NK-92 treated with Interleukin-12 subunit alpha and Interleukin-12 subunit beta, amount 100 ng/mL, for 24 hours (cell line): ENCODE measurements at regions not wholly inside any gene's neighbourhood (a gene's known extent, or its start where the extent isn't known, plus 50 kb on each side); places are given as distances from the start of the nearest gene placed in this dataset.

Source experiments
- DNase-seq: peaks from one replicate; lab custom pipeline; 2025; lab: John Stamatoyannopoulos, UW

GRCh38 chr17:79470754-79471153, 140.1 kb downstream of the RBFOX3 start:
- no peak for DNase-seq

GRCh38 chr17:79469646-79470045, 141.2 kb downstream of the RBFOX3 start:
- DNase-seq = no peak

GRCh38 chr17:79468183-79468944, 142.5 kb downstream of the RBFOX3 start:
- no peak for DNase-seq

GRCh38 chr17:79466562-79467350, 144.1 kb downstream of the RBFOX3 start:
- no peak for DNase-seq

- no peak for DNase-seq
Measured at GRCh38 chr17:79465681-79466025, 145.2 kb downstream of the RBFOX3 start.

- no peak for DNase-seq
Measured at GRCh38 chr17:79465011-79465680, 145.7 kb downstream of the RBFOX3 start.

GRCh38 chr17:79464318-79465010, 146.4 kb downstream of the RBFOX3 start:
- no peak for DNase-seq

- DNase-seq = no peak
Measured at GRCh38 chr17:79463421-79464317, 147.2 kb downstream of the RBFOX3 start.

GRCh38 chr17:79461041-79461440, 149.8 kb downstream of the RBFOX3 start:
- DNase-seq = no peak

- DNase-seq = no peak
Measured at GRCh38 chr17:79459846-79460245, 151.0 kb downstream of the RBFOX3 start.

GRCh38 chr17:79459003-79459655, 151.7 kb downstream of the RBFOX3 start:
- no peak for DNase-seq

GRCh38 chr17:79458356-79458755, 152.5 kb downstream of the RBFOX3 start:
- no peak for DNase-seq

- no peak for DNase-seq
Measured at GRCh38 chr17:79457889-79458288, 153.0 kb downstream of the RBFOX3 start.

- no peak for DNase-seq
Measured at GRCh38 chr17:79457376-79457775, 153.5 kb downstream of the RBFOX3 start.

- no peak for DNase-seq
Measured at GRCh38 chr17:79455636-79456035, 155.2 kb downstream of the RBFOX3 start.

GRCh38 chr17:79454826-79455225, 156.0 kb downstream of the RBFOX3 start:
- DNase-seq = no peak

GRCh38 chr17:79453481-79453880, 157.4 kb downstream of the RBFOX3 start:
- DNase-seq = no peak

- DNase-seq = no peak
Measured at GRCh38 chr17:79452706-79453105, 158.1 kb downstream of the RBFOX3 start.

GRCh38 chr17:79451167-79451566, 159.7 kb downstream of the RBFOX3 start:
- DNase-seq = no peak

- DNase-seq = no peak
Measured at GRCh38 chr17:79446399-79447009, 164.3 kb downstream of the RBFOX3 start.
